IMR-90 (cell line): ENCODE measurements at regions not wholly inside any gene's neighbourhood (a gene's known extent, or its start where the extent isn't known, plus 50 kb on each side); places are given as distances from the start of the nearest gene placed in this dataset.

Source experiments
- ATAC-seq: fragments of 200-7000 bp; cut with Tn5 transposase; 2 replicates; pipeline ENCODE4 v1.9.1; 2020; ENCODE audit warnings: low read depth, mild to moderate bottlenecking, moderate library complexity
- BruUV-seq: library from RNA; stranded (reverse); fragments of 400-500 nt; replicated peaks from 2 replicates; lab custom pipeline; 2021; lab: Mats Ljungman, UMichigan
- CTCF ChIA-PET: fragments of 300-600 bp; formaldehyde crosslinking; extraction: SDS; loops from one replicate; lab custom pipeline; 2021; ENCODE audit warnings: antibody characterized with exemption; lab: Yijun Ruan, JAX
- POLR2A ChIA-PET: fragments of 300-600 bp; sonication (Branson Sonifier 250); formaldehyde crosslinking; loops from one replicate; lab custom pipeline; 2022; ENCODE audit warnings: antibody characterized with exemption; ENCODE audit not compliant: unreplicated experiment; lab: Charles Lee
- DNase-seq: peaks from one replicate; pipeline ENCODE4 v3.0.0; 2013
- H2AFZ ChIP-seq: replicated peaks from 2 replicates; pipeline ENCODE3; 2013; ENCODE audit warnings: low read length, mild to moderate bottlenecking; ENCODE audit not compliant: poor library complexity
- H2AK5ac ChIP-seq: 2 replicates; pipeline ENCODE4 v1.6.1; 2013; ENCODE audit warnings: low read depth, low read length, inconsistent platforms
- H2AK9ac ChIP-seq: replicated peaks from 2 replicates; pipeline ENCODE3; 2013; ENCODE audit warnings: mild to moderate bottlenecking, low read depth, low read length, moderate library complexity; ENCODE audit not compliant: poor library complexity
- H2BK120ac ChIP-seq: 2 replicates; pipeline ENCODE4 v1.6.1; 2013; ENCODE audit warnings: low read depth, low read length, inconsistent platforms
- H2BK15ac ChIP-seq: 3 replicates; pipeline ENCODE4 v1.6.1; 2013; ENCODE audit warnings: low read depth, low read length, inconsistent platforms
- H2BK20ac ChIP-seq: 2 replicates; pipeline ENCODE4 v1.6.1; 2013; ENCODE audit warnings: low read depth, mild to moderate bottlenecking, inconsistent platforms, low read length, moderate library complexity
- H2BK5ac ChIP-seq: 2 replicates; pipeline ENCODE4 v1.6.1; 2013; ENCODE audit warnings: mild to moderate bottlenecking, low read depth, low read length, inconsistent platforms; ENCODE audit not compliant: poor library complexity, severe bottlenecking
- H3K14ac ChIP-seq: replicated peaks from 2 replicates; pipeline ENCODE4 v1.6.1; 2013; ENCODE audit warnings: low read depth, low read length, inconsistent platforms
- H3K18ac ChIP-seq: 2 replicates; pipeline ENCODE4 v1.6.1; 2013; ENCODE audit warnings: low read depth, low read length, control low read depth
- H3K23ac ChIP-seq: 2 replicates; pipeline ENCODE4 v1.6.1; 2013; ENCODE audit warnings: low read depth, low read length, inconsistent platforms
- H3K27ac ChIP-seq: 2 replicates; pipeline ENCODE4 v1.5.1; 2013; ENCODE audit warnings: mild to moderate bottlenecking, control low read depth, low read length; ENCODE audit not compliant: insufficient read depth
- H3K27me3 ChIP-seq: 2 replicates; pipeline ENCODE4 v1.6.1; 2013; ENCODE audit warnings: low read length; ENCODE audit not compliant: control insufficient read depth, insufficient read depth
- H3K36me3 ChIP-seq: 2 replicates; pipeline ENCODE4 v1.6.1; 2013; ENCODE audit warnings: low read length, mixed read lengths; ENCODE audit not compliant: control insufficient read depth, insufficient read depth
- H3K4ac ChIP-seq: 2 replicates; pipeline ENCODE4 v1.6.1; 2013; ENCODE audit warnings: low read depth, low read length, inconsistent platforms
- H3K4me1 ChIP-seq: 2 replicates; pipeline ENCODE4 v1.6.1; 2013; ENCODE audit warnings: low read length, mixed read lengths; ENCODE audit not compliant: control insufficient read depth, insufficient read depth
- H3K4me2 ChIP-seq: 2 replicates; pipeline ENCODE4 v1.6.1; 2013; ENCODE audit warnings: low read depth, mild to moderate bottlenecking, control low read depth, low read length, moderate library complexity
- H3K4me3 ChIP-seq: 2 replicates; pipeline ENCODE4 v1.5.1; 2013; ENCODE audit warnings: low read depth, mild to moderate bottlenecking, control low read depth, low read length, moderate library complexity; ENCODE audit not compliant: insufficient read depth
- H3K56ac ChIP-seq: 2 replicates; pipeline ENCODE4 v1.6.1; 2013; ENCODE audit warnings: low read length, inconsistent platforms; ENCODE audit not compliant: insufficient read depth; ENCODE audit errors: extremely low read depth
- H3K79me1 ChIP-seq, 2 experiments: 2 replicates each; pipeline ENCODE4 v1.6.1; 2013; ENCODE audit warnings: low read length in 2 of 2, inconsistent platforms in 1 of 2, low read depth in 1 of 2
- H3K9ac ChIP-seq: 2 replicates; pipeline ENCODE4 v1.6.1; 2013; ENCODE audit warnings: low read depth, low read length, control low read depth
- H3K9me1 ChIP-seq: 2 replicates; pipeline ENCODE4 v1.6.1; 2013; ENCODE audit warnings: low read length, inconsistent platforms; ENCODE audit not compliant: insufficient read depth
- H3K9me3 ChIP-seq: 2 replicates; pipeline ENCODE4 v1.6.1; 2013; ENCODE audit warnings: low read length; ENCODE audit not compliant: control insufficient read depth, insufficient read depth
- H4K20me1 ChIP-seq: 2 replicates; pipeline ENCODE4 v1.6.1; 2013; ENCODE audit warnings: low read length, inconsistent platforms; ENCODE audit not compliant: insufficient read depth
- H4K5ac ChIP-seq: 2 replicates; pipeline ENCODE4 v1.6.1; 2013; ENCODE audit warnings: mild to moderate bottlenecking, low read depth, low read length, control low read depth
- H4K8ac ChIP-seq, 2 experiments: 2 replicates each; pipeline ENCODE4 v1.6.1; 2013; ENCODE audit warnings: low read depth in 2 of 2, low read length in 2 of 2, control low read depth in 1 of 2, inconsistent platforms in 1 of 2
- H4K91ac ChIP-seq: 2 replicates; pipeline ENCODE4 v1.6.1; 2013; ENCODE audit warnings: low read depth, low read length, inconsistent platforms; ENCODE audit not compliant: insufficient read depth
- BHLHE40 ChIP-seq: fragments of 150-350 bp; IDR thresholded peaks from 2 replicates; pipeline ENCODE4 v1.6.1; 2016; ENCODE audit warnings: mild to moderate bottlenecking, low read depth, low read length
- CEBPB ChIP-seq: IDR thresholded peaks from 2 replicates; pipeline ENCODE4 v1.6.1; 2012; ENCODE audit warnings: low read depth, low read length, improper control_type of control experiment
- CHD1 ChIP-seq: IDR thresholded peaks from 2 replicates; pipeline ENCODE4 v1.6.1; 2012; ENCODE audit warnings: low read depth, low read length, improper control_type of control experiment
- CTCF ChIP-seq: conservative IDR thresholded peaks from 2 replicates; pipeline ENCODE4 v1.5.1; 2012; ENCODE audit warnings: mild to moderate bottlenecking, low read depth, low read length, improper control_type of control experiment
- FOS ChIP-seq: fragments of 150-350 bp; IDR thresholded peaks from 2 replicates; pipeline ENCODE4 v1.6.1; 2016; ENCODE audit warnings: low read depth, low read length
- MAFK ChIP-seq: IDR thresholded peaks from 2 replicates; pipeline ENCODE4 v1.6.1; 2012; ENCODE audit warnings: low read depth, low read length, improper control_type of control experiment
- MAZ ChIP-seq: IDR thresholded peaks from 2 replicates; pipeline ENCODE4 v1.6.1; 2012; ENCODE audit warnings: low read depth, mild to moderate bottlenecking, low read length, improper control_type of control experiment, moderate library complexity, borderline replicate concordance
- MXI1 ChIP-seq: IDR thresholded peaks from 2 replicates; pipeline ENCODE4 v1.6.1; 2012; ENCODE audit warnings: low read depth, mild to moderate bottlenecking, low read length, moderate library complexity, borderline replicate concordance
- NFE2L2 ChIP-seq: fragments of 150-350 bp; IDR thresholded peaks from 2 replicates; pipeline ENCODE4 v1.6.1; 2016; ENCODE audit warnings: low read depth, mild to moderate bottlenecking, low read length
- POLR2A ChIP-seq: IDR thresholded peaks from 2 replicates; pipeline ENCODE4 v1.6.1; 2012; ENCODE audit warnings: mild to moderate bottlenecking, low read depth, low read length
- RAD21 ChIP-seq: IDR thresholded peaks from 2 replicates; pipeline ENCODE4 v1.6.1; 2012; ENCODE audit warnings: low read length, improper control_type of control experiment
- RCOR1 ChIP-seq: IDR thresholded peaks from 2 replicates; pipeline ENCODE4 v1.6.1; 2012; ENCODE audit warnings: mild to moderate bottlenecking, low read length, improper control_type of control experiment; ENCODE audit not compliant: insufficient replicate concordance
- RFX5 ChIP-seq: IDR thresholded peaks from 2 replicates; pipeline ENCODE4 v1.8.0; 2012; ENCODE audit warnings: low read depth, mild to moderate bottlenecking, low read length, moderate library complexity
- SMC3 ChIP-seq: fragments of 150-350 bp; IDR thresholded peaks from 2 replicates; pipeline ENCODE4 v1.6.1; 2016; ENCODE audit warnings: low read depth, mild to moderate bottlenecking, antibody characterized with exemption, low read length, moderate library complexity
- USF2 ChIP-seq: fragments of 150-350 bp; IDR thresholded peaks from 2 replicates; pipeline ENCODE4 v1.6.1; 2017; ENCODE audit warnings: mild to moderate bottlenecking, antibody characterized with exemption, low read length, low read depth
- WGBS, 2 experiments: methylation state at CpG; one replicate each; pipeline versions ENCODE4 v1.1.5 to v1.1.7; 2013; ENCODE audit warnings: missing lambda C conversion rate in 2 of 2; ENCODE audit not compliant: insufficient read length in 1 of 2; ENCODE audit errors: extremely low coverage in 2 of 2; 5-methylcytosine and 5-hydroxymethylcytosine counted together
- dilution Hi-C: fragments of 300-500 bp; cut with HindIII; formaldehyde crosslinking; loops from one replicate; pipeline ENCODE4 v1.14.3; 2018; ENCODE audit warnings: low sequenced_read_pairs; ENCODE audit not compliant: unreplicated experiment
- in situ Hi-C: fragments of 300-500 bp; cut with MboI; formaldehyde crosslinking; loops from 3 replicates; pipeline ENCODE4 v1.14.3; 2019; ENCODE audit warnings: low sequenced_read_pairs, inconsistent platforms, mixed read lengths
- intact Hi-C: fragments of 100-400 bp; cut with micrococcal nuclease; formaldehyde crosslinking; loops from 2 replicates; pipeline ENCODE4 v1.10.0; 2022
- TF ChIP-seq, protein P1 (sequence below): fragments of 150-350 bp; IDR thresholded peaks from 2 replicates; pipeline ENCODE4 v1.6.1; 2016; ENCODE audit warnings: low read depth, mild to moderate bottlenecking, low read length, moderate library complexity, borderline replicate concordance

GRCh38 chr1:195866091-195866780, 742.0 kb downstream of the KCNT2 start:
- H3K27ac ChIP-seq, result no peak overlapping the region
- H4K5ac ChIP-seq, result no peak overlapping the region
- no peaks in the 10 kb centered on the region for H3K4me1 ChIP-seq
- H3K23ac ChIP-seq, result no peak overlapping the region
- no peak overlapping the region for H4K8ac ChIP-seq
- no peaks in the 10 kb centered on the region for H3K9me1 ChIP-seq
- H3K4me3 ChIP-seq, result no peak overlapping the region
- H3K14ac ChIP-seq, result no peak overlapping the region
- WGBS, 2 experiments, result no CpG with 5 or more reads among the region's 6 CpGs
- no peak overlapping the region for H2BK5ac ChIP-seq
- H3K56ac ChIP-seq, result no peak overlapping the region
- no TSS peak for BruUV-seq
- no peaks in the 10 kb centered on the region for H3K9me3 ChIP-seq
- H2AFZ ChIP-seq, result no peak overlapping the region
- ChIA-PET CTCF (interaction anchor here (0.6 kb wide), 1 partner anchor 899 kb away, joined by 4 read pairs; no protein-coding TSS in a partner anchor), POLR2A (no interaction called here)
- in situ Hi-C loops (no loop called here), dilution Hi-C loops (no loop called here), intact Hi-C loops (no loop called here)
- H3K4ac ChIP-seq, result no peak overlapping the region
- no peak overlapping the region for H3K4me2 ChIP-seq
- no peaks in the 10 kb centered on the region for H4K20me1 ChIP-seq
- H2BK120ac ChIP-seq, result no peak overlapping the region
- H2AK9ac ChIP-seq, result no peak overlapping the region
- no peak overlapping the region for H3K18ac ChIP-seq
- DNase-seq, result no peak
- no peak overlapping the region for H2BK20ac ChIP-seq
- H3K27me3 ChIP-seq, result no peaks in the 10 kb centered on the region
- ATAC-seq, result no peak
- H2AK5ac ChIP-seq, result no peak overlapping the region
- no peak overlapping the region for H3K9ac ChIP-seq
- no peaks in the 10 kb centered on the region for H3K79me1 ChIP-seq
- no peak overlapping the region for H2BK15ac ChIP-seq
- H3K36me3 ChIP-seq, result no peaks in the 10 kb centered on the region
- TF ChIP-seq SMC3 (no peak), MXI1 (no peak), RFX5 (no peak), MAFK (no peak), FOS (no peak), CEBPB (no peak), RAD21 (no peak), RCOR1 (no peak), POLR2A (no peak), BHLHE40 (no peak), USF2 (no peak), CHD1 (no peak), NFE2L2 (no peak), MAZ (no peak), CTCF (no peak)
- TF ChIP-seq, protein P1, sequence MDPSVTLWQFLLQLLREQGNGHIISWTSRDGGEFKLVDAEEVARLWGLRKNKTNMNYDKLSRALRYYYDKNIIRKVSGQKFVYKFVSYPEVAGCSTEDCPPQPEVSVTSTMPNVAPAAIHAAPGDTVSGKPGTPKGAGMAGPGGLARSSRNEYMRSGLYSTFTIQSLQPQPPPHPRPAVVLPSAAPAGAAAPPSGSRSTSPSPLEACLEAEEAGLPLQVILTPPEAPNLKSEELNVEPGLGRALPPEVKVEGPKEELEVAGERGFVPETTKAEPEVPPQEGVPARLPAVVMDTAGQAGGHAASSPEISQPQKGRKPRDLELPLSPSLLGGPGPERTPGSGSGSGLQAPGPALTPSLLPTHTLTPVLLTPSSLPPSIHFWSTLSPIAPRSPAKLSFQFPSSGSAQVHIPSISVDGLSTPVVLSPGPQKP, result no peak
- no peak overlapping the region for H4K91ac ChIP-seq
